Activated CD4-positive, CD25-positive, alpha-beta regulatory T cell treated with anti-CD3 and anti-CD28 coated beads, Interleukin-2, amount 50 U/mL, for 24 hours (primary cell): ENCODE measurements at regions not wholly inside any gene's neighbourhood (a gene's known extent, or its start where the extent isn't known, plus 50 kb on each side); places are given as distances from the start of the nearest gene placed in this dataset.

Experiments used
- ATAC-seq, 2 donors: fragments of 150-1000 bp; cut with Tn5 transposase; one replicate each; pipeline ENCODE4 v1.10.0; 2021; ENCODE audit warnings: mild to moderate bottlenecking in 1 of 2, moderate library complexity in 1 of 2

DNA sequence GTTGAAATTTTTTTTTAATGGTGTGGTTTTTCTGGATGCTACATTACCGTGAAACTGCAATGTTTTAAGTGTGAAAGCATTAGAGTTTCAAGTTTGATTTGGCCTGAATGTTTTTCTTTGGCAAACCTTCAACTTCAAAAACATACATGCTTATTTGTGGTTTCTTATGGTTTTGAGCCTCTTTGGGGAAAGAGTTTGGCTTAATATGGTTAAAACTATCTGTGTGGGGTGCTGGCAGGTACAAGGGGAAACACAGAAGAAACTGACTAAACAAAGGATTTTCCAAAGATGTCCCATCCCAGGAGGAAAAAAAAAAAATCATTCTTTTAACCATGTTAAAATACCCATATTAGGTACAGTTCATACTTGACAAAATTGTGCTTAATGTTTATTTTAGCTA, 121.1 kb downstream of the HGF start:
- ATAC-seq: no peak

DNA sequence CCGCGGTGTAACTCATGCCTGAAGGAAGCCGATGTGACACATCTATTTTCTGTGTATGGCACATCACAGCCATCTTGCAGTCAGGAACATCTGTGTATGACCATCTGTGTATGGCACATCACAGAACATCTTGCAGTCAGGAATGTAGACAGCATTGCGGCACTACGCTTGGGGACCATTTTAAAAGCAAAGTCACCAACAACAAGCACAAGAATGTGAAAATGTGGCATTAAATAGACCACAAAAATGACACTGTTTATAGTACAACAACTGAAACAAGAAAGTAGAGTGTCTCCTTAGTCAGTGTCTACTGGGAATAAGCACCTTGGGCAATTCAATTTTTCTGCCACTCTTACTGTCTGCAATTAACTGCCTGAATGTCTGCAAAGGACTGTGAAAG, 124.4 kb downstream of the HGF start:
- ATAC-seq: no peak

DNA sequence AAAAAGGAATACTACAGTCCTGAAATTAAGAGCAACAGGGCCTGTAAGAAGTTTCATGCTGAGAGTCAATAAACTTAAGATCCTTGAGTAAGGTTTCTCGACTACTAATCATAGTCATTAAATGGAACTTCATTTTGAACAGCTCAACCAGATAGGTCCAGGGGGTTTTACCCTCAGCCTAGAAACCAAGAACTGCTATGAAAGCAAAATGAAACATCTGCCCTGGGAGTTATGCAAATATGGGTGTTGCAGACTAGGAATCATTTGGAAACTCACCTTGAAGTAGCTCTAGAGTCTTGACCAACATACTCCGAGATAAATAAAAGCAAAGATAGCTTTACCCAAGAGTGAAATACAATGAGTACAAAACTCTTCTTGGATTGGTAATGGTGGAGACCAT, 128.0 kb downstream of the HGF start:
- ATAC-seq: no peak

DNA sequence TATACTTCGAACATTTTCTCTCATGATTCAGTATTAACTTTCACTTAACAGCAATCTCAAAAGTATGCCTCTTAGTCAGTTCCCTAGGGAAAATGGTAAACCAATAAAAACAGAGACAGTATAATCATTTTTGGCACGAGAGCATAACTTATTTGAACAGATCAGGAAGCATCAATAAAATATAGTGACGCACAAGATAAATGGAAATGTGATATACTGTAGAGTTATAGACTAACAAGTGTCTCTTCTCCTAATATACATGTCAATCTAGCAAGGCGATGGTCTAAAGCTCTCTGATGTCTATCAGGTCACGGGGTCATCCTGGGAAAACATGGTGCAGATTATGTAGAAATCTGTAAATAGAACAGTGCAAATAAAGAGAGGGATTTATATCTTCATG, 131.6 kb downstream of the HGF start:
- no peak for ATAC-seq

DNA sequence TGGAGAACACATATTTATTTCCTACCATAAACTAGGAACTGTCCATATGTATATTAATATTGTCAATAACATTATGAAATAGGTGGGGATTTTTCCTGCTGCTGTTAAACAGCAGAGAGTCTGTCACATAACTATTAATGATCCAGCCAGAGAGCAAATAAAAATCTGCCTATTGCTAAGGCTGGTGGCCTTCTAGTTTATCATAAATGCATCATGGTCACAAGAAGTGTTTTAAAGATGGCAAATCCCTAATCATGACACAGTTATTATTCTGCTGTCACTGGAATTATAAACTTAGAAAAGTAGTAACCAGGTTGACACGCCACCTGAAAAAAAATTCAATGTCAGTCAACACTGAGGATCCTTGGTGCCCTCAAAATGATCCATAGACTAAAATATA, 132.3 kb downstream of the HGF start:
- ATAC-seq: no peak

DNA sequence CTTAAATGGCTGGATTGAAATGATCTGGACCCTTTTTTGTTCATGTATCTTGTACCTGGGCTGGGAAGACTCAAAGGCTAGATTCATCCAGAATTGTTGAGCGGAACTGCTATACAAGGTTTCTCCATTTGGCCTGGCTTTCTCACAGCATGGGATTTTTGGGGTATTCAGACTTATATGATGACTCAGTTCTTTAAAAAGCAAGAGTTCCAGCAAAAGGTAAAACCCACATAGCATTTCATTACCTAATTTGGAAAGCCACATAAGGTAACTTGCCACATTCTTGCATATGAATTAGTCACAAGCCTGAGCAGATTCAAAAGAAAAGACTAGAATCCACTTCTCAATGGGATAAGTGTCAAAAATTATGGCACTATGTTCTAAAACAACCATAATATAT, 137.4 kb downstream of the HGF start:
- no peak for ATAC-seq

DNA sequence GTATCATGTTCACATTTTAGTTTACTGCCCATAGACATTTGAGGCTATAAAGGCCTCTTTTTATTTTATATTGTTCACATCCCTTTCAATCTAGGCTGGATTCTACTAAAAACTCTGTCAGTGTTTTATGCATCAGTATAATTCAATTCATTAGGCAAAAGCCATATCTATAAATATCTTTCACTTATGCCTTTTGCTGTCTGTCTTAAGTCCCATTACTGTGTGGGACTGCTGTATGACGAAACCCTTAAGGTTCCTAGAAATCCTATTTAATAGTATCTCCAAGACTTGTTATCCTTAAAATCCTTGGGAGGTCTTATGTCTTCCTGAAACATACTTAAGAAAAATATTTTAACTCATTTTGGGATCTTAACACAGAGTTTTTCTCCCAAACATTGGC, 139.2 kb downstream of the HGF start:
- no peak for ATAC-seq

DNA sequence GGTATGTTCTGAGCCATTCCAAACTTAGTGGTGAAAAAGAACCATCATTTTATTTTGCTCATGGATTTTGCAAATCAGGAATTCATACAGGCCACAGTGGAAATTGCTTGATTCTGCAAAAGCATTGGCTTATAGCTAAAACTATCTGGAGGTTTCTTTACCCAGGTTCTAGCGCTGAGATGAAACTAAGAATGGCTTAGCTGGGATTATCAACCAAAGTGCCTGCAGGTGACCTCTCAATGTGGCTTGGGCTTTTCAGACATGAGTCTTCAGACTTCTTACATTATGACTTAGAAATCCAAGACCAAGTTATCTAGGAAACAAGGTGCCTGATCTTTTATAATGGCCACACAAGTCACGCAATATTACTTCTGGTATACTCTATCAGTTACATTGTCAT, 140.1 kb downstream of the HGF start:
- no peak for ATAC-seq

DNA sequence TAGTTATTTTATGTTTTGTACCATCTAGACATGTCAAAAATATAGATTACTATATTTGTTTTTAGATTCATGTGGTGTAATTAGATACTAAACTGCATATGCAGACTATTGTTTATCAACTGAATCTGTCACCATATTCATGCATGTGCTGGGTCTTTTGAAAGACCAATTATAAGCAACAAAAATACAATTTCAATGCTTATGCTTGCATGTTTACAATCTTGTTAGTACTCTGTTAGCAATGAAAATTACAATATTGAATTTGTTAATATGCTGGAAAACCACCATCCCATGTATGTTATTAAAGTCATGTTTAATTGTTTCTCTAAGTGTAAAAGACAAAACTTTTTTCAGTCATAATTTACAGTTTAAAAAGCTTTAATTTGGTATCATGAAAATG, 140.9 kb downstream of the HGF start:
- ATAC-seq: no peak

DNA sequence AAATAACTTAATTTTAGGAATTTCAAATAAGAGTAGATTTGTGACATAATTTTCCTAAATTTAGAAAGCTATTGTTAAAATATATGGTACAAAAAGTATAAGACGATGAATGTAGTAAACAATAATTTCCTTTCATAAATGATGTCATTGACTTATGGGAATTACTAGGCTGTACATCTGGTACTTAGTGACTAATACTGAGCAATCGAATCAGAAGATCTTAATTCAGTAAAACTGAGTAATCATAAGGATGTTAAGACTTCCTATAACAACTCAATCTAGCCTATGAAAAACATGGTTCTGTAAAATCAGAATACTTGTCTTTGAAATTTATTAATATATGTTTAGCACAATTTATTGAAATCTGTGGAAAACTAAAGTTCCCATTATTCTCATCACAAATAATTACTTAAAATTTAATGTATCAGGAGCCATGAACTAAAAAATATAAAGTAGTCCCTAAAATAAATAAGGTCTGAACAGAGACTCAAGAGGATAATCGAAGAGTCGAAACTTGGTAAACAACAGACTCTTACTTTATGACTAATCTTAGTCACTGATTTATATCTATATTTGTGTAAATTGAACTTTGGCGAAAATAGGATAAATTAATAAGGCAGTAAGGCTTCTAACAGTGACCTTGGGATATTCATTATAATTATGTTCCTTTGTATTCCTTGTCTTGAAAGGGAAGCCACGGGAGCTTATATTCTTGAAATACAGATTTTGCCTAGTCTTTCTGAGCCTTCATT, 142.1 kb downstream of the HGF start:
- no peak for ATAC-seq

DNA sequence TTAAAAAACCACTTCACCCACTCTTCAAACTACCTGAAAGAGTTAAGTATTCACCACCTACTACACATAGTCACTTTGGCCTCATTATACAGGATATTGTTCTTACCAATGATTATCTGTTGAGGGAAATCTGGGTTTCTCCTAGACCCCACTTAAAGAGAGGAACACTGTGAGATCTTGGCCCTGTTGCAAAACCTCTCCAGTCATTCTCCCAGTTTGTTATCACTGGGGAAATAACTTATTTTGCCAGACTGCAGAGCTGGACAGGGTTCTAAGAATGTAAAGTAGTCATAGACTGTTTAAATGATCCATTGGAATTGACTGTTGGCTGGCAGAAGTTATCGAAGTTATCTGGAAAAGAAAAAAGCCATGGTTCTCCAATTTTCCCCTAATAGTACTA, 143.8 kb downstream of the HGF start:
- ATAC-seq: no peak

DNA sequence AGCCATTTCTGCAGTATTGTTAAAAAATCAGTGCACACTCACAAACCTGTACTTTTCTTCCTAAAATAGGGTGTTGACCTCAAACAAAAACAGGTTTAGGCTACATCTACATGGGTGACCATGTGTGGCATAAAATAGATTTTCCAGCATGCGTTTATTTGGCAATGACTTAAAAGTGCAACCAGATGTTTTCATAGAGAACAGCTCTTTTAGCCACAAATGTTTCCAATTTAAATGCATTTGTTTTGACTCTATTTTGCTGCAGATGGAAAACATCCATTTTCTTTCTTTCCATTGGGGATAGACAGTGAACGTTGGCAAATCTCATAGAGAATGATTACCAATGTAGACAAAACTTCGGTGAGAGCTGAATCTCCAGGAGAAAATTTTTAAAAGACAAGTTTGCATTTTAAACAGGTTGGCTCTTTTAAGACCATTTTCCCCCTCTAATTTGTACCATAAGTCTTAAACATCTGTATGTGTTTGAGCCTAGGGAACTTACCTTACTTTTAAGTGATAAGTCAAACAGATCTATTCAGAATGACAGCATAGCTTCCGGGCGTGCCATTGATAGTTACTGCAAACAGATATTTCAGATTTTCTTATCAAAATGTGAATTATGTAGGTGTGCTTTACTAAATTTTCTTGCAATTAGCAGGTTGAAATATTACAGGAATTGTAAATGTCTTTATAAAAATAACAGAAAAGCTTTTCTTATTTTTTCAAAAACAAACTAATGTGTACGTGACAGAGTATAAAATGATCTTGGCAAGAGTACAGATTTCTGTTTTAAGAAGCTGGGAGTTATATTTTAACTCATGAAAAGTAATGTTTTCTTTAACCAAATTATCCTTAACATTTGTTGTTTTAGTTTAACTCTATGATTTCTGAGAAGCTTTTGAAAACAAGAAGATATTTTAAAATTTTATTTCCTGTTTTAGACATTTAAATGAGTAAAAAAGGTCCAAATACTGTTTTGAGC, 144.9 kb downstream of the HGF start:
- ATAC-seq: no peak

DNA sequence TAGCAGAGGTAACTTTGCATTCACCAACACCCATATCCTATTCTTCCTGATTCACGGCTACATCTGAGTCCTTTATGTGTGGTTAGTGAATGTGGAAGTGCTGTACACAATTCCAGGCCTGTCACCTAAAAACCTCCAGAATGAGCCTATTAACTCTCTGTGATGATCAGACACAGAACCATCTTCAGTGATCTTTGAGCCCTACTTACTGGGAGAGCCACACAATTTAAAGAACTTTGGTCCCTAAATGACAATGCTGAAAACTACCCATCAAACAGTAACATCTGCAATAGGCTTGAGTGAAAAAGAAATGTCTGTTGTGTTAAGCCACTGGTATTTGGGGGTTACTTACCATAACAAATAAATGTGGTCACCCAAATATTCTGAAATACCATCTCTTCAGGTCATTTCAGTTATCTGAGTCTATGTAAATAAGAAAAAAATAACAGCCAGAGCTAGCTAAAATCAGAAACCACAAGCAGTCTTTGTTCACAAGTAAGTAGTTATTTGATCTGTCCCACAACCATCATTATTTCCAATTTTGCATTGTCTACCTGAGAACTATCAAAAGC, 145.7 kb downstream of the HGF start:
- ATAC-seq: no peak

DNA sequence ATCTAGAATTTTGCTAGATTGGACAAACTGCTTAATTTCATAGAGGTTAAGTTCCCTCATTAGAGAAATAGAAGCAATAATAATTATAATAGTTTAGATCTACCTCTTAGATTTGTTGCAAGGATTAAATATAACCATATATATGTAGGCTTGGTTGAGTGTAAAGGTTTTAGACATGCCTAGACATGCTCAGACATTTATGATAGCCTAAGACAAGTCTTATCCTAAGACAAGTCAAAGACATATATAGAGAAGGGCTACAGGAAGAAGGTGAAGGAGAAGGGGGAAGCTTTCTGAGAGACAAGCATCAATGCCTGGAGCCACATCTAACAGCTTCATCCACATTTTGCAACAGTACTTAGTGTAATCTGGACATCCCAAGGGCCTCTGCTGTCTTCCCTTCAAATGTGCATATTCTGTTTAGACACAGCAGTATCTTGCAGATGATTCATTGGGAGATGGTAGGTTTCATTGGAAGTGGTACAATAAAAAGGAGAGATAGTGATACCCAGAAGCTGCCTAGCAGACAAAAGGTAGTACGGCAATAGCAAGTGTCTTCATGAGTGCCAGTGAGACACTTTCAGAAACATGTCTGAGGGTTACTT, 146.5 kb downstream of the HGF start:
- no peak for ATAC-seq

DNA sequence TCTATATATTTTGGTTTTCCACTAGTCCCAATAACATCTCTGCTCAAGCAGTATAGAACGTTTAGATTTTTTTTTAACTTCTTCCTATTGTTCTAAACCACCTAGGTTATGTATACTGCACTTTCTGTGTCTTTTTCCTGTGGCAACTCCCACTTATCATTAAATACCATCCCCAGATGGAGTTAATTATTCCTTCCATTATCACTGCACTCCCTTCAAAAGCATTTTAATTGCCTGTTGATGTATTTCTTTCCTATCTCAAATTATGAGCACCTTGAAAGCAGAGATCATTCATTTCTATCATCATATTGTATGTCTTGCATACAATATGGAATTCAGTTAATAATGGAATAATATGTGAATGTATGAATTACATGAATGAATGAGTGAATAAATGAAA, 148.0 kb downstream of the HGF start:
- no peak for ATAC-seq

DNA sequence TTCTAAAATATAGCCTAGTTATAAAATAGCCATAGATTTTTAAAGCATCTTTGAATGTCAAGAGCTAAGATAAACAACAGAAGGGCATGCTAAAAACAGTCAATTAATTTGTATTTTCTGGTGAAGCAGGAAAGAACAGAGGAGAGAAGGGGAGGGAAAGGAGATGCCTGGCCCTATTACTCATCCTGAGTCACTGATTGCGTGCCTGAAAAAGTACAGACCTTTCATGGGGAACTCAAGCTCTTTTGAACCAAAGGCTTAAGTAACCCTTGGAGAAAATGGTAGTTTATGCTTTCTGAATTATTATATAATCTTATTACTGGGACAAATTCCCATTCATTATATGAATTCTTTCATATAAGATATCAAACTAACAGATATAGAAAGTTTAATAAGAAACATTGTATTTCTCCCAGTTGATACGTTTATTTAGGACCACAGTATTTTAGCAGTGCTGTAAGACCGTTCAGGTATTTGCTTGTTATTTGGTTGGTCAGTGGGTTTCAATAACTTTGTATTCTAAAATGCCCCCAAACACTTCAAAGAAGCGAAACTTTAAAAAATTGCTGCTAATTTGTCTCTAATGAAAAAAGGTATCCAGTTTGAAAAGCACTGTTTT, 151.3 kb downstream of the HGF start:
- ATAC-seq: no peak

DNA sequence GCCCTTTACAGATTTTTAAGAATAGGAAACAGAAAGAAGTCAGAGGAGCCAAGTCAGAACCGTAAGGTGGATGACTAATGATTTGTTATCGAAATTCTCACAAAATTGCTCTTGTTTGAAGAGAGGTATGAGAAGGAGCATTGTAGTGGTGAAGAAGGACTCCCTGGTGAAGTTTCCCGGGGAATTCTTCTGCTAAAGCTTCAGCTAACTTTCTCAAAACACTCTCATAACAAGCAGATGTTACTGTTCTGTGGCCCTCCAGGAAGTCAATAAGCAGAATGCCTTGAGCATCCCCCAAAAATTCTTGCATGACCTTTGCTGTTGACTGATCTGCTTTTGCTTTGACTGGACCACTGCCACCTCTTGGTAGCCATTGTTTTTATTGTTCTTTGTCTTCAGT, 152.9 kb downstream of the HGF start:
- no peak for ATAC-seq

DNA sequence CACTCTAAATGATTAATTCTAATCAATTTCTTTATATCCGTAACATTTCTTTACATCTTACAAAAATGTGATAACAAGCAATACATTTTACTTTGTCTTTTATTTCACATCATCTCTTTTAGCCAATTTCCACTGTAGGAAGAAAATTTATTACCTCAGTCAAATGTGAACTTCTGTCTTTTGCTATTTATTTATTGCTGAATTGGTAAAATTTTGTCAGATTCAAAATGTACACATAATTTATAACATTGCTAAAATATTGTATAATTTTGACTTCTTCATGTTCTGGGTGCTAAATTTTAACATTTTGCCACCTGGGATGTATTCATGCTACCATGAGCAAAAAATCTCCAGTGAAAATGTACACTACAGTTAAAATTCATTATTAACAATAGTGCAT, 158.0 kb downstream of the HGF start:
- no peak for ATAC-seq

DNA sequence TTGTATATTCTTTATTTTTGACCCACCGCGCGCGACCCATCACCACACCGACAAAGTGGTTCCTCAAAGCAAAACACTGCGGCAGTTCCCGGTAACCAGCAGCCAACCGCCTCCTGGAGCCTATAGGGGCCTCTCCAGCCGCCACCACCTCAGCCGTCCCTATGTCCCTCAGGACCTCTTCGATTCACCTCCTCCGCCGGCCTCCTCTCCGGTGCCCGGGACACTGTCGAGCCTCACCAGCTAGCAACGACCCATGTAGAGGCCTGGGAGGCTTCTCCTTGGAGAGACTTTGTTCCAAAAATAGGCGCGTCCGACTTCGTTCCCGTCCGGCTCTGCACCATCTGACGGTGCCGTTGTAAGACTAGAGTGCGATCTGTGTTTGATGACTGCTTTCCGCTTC, 158.8 kb downstream of the HGF start:
- no peak for ATAC-seq

DNA sequence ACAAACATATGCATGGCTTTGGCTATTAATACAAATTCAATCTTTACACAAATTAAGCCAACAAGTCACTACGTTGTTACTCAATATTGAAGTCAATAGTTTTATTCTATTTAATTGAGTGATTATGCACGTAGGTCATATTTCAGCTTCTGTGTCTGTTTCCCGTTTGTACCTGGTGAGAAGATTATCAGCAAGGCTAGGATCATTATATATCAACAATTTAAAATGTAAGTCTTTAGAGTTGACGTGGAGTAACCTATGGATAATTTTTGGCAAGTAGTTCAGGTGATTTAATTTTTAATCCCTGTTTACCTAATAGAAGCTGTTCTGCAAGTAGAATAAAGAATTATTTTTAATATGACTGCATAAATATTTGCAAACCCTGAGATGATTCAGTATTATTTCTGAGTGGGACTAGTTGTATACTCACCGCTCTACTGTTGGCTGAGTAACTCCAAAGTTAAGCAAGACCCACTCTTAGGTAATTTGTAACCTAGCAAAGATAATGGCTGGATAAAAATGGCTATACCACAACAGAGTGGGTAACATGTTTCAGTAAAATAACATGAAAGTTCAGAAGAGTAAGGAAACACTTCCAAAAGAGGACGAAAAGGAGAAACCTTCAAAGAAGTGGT, 161.0 kb downstream of the HGF start:
- ATAC-seq: no peak

DNA sequence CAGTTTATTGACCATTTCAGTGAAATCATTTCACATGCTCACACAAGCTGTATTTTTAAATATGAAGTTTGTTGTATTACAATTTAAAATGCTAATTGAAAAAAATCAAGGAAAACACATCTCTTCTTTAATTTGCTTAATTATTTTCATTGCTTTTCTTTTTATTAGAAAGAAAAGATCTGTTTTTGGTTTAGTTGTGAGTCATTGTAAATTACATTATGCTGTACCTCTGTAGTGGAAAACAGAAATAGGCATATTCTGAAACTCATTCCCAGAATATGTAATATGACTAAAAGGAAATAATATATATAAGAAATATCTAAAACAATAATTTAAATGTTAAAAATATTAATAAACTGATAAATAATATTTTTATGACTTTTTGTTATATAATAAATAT, 161.9 kb downstream of the HGF start:
- no peak for ATAC-seq

DNA sequence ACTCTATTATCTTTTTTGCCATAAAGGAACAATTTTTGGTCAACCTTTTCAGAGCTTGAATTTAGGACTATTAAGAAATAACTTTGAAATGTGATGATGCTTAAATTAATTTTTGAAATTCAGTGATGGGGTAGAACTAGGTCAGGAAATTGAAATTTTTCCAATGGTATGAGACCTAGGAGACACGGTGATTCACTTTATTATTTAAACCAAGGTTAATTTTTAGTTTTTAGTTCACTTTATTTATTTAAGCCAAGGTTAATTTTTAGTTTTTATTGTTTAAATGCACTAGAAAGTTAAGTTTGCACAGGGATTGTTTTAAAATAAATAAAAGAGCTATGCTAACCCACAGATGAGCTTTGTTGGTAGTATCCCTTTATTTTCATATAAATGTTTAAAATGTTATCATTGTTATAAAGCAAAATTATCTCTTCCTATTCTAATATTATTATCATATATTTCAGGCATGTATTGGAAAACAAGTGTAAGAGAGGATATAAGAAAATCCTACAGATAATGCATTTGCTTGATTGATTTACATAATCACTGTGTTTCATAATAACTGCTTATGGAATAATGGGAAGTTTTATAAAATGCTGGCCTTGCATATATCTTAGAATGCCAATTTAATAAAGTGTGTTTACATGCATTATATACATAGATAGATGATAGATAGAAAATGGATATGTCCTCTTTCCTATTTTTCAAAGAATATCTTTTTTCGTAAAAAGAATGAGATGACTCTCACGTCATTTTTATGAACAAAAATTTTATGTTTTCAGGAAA, 163.6 kb downstream of the HGF start:
- ATAC-seq: no peak
